Natural killer cell treated with Interleukin-12 subunit alpha and Interleukin-12 subunit beta and Interleukin-15 and Interleukin-18, amount 100 ng/mL, for 72 hours (primary cell): ENCODE measurements at regions not wholly inside any gene's neighbourhood (a gene's known extent, or its start where the extent isn't known, plus 50 kb on each side); places are given as distances from the start of the nearest gene placed in this dataset.

ENCODE experiments used
- ATAC-seq, 2 donors: fragments of 150-1000 bp; cut with Tn5 transposase in 1 of 2; sonication (Bioruptor Pico), chemical (Tn5 transposase) in 1 of 2; 2 replicates each; pipeline ENCODE4 v1.10.0; 2021
- DNase-seq: peaks from one replicate; pipeline ENCODE4 v3.0.0; 2022; ENCODE audit warnings: low spot score
- H3K27ac Mint-ChIP-seq, 2 donors: 1 replicate in 1 of 2; 2 replicates in 1 of 2; pipeline ENCODE4 v1.8.0; 2022; ENCODE audit warnings: mixed read lengths in 2 of 2, mild to moderate bottlenecking in 1 of 2, moderate library complexity in 1 of 2
- H3K27me3 Mint-ChIP-seq, 2 donors: 1 replicate in 1 of 2; 2 replicates in 1 of 2; pipeline ENCODE4 v1.8.0; 2022; ENCODE audit warnings: mixed read lengths in 2 of 2
- H3K36me3 Mint-ChIP-seq: one replicate; pipeline ENCODE4 v1.8.0; 2022; ENCODE audit warnings: mixed read lengths
- H3K4me1 Mint-ChIP-seq, 2 donors: 1 replicate in 1 of 2; 2 replicates in 1 of 2; pipeline ENCODE4 v1.8.0; 2022; ENCODE audit warnings: low read depth in 2 of 2, mixed read lengths in 2 of 2, mild to moderate bottlenecking in 1 of 2
- H3K4me3 Mint-ChIP-seq: one replicate; pipeline ENCODE4 v1.8.0; 2022; ENCODE audit warnings: mixed read lengths
- H3K9me3 Mint-ChIP-seq: 2 replicates; pipeline ENCODE4 v1.8.0; 2022; ENCODE audit warnings: mixed read lengths

- Mint-ChIP-seq H3K4me3 (no peak overlapping the region), H3K36me3 (peaks cover 7% of the 10 kb centered on the region), H3K27ac (no peak overlapping the region), H3K4me1 (no peaks in the 10 kb centered on the region), H3K27me3 (peaks cover 11 to 12% of the 10 kb centered on the region in 2 donors), H3K9me3 (peaks cover 4% of the 10 kb centered on the region)
- ATAC-seq, result no peak
- DNase-seq, result no peak
These were observed 594.0 kb upstream of the ACVR2A start for GRCh38 chr2:147250652-147251356.

- no peak overlapping the region for H3K27ac Mint-ChIP-seq
- no peak for DNase-seq
- peaks cover 9 to 12% of the 10 kb centered on the region in 2 donors for H3K27me3 Mint-ChIP-seq
- peaks cover under 1% of the 10 kb centered on the region for H3K9me3 Mint-ChIP-seq
- no peak overlapping the region for H3K4me3 Mint-ChIP-seq
- H3K36me3 Mint-ChIP-seq, result peaks cover 2% of the 10 kb centered on the region
- no peaks in the 10 kb centered on the region for H3K4me1 Mint-ChIP-seq
- no peak for ATAC-seq
These were observed 597.1 kb upstream of the ACVR2A start for GRCh38 chr2:147247749-147248148.

GRCh38 chr2:147242445-147242844 is 602.4 kb upstream of the ACVR2A start:
- Mint-ChIP-seq H3K4me3 (no peak overlapping the region), H3K27ac (no peak overlapping the region), H3K36me3 (peaks cover 4% of the 10 kb centered on the region), H3K9me3 (peaks cover 3% of the 10 kb centered on the region), H3K27me3 (peaks cover 9 to 20% of the 10 kb centered on the region in 2 donors), H3K4me1 (no peaks in the 10 kb centered on the region)
- DNase-seq, result no peak
- no peak for ATAC-seq

GRCh38 chr2:147236601-147237000 is 608.2 kb upstream of the ACVR2A start:
- no peaks in the 10 kb centered on the region for H3K4me1 Mint-ChIP-seq
- H3K27ac Mint-ChIP-seq, result no peak overlapping the region
- peaks cover 3% of the 10 kb centered on the region for H3K9me3 Mint-ChIP-seq

GRCh38 chr2:147232225-147232669 is 612.6 kb upstream of the ACVR2A start:
- Mint-ChIP-seq H3K4me1 (peaks cover 0 to 6% of the 10 kb centered on the region in 2 donors), H3K4me3 (no peak overlapping the region), H3K27ac (no peak overlapping the region), H3K9me3 (no peaks in the 10 kb centered on the region), H3K36me3 (no peaks in the 10 kb centered on the region), H3K27me3 (no peaks in the 10 kb centered on the region)
- DNase-seq, result no peak
- no peak for ATAC-seq

More at GRCh38 chr2:147236601-147237000, 608.2 kb upstream of the ACVR2A start:
- DNase-seq, result no peak
- no peak for ATAC-seq
- no peak overlapping the region for H3K4me3 Mint-ChIP-seq
- peaks cover 4% of the 10 kb centered on the region for H3K36me3 Mint-ChIP-seq
- H3K27me3 Mint-ChIP-seq, result peaks cover 0 to 13% of the 10 kb centered on the region in 2 donors

- Mint-ChIP-seq H3K36me3 (no peaks in the 10 kb centered on the region), H3K27ac (no peak overlapping the region), H3K4me3 (no peak overlapping the region), H3K27me3 (no peaks in the 10 kb centered on the region), H3K4me1 (peaks cover 0 to 6% of the 10 kb centered on the region in 2 donors), H3K9me3 (no peaks in the 10 kb centered on the region)
- ATAC-seq, result peak in 1 of 2 donors; percentile 49
- DNase-seq, result no peak
These were observed 613.2 kb upstream of the ACVR2A start for GRCh38 chr2:147231607-147232006.

- Mint-ChIP-seq H3K36me3 (no peaks in the 10 kb centered on the region), H3K4me1 (peaks cover 0 to 6% of the 10 kb centered on the region in 2 donors), H3K9me3 (no peaks in the 10 kb centered on the region), H3K4me3 (no peak overlapping the region), H3K27me3 (no peaks in the 10 kb centered on the region), H3K27ac (no peak overlapping the region)
- no peak for DNase-seq
- no peak for ATAC-seq
These were observed 613.7 kb upstream of the ACVR2A start for GRCh38 chr2:147231081-147231480.

- peaks cover 2% of the 10 kb centered on the region for H3K36me3 Mint-ChIP-seq
- H3K9me3 Mint-ChIP-seq, result no peaks in the 10 kb centered on the region
- DNase-seq (no peak), ATAC-seq (no peak)
- H3K27me3 Mint-ChIP-seq, result peaks cover 0 to 3% of the 10 kb centered on the region in 2 donors
- no peak overlapping the region for H3K4me3 Mint-ChIP-seq
- H3K27ac Mint-ChIP-seq, result no peak overlapping the region
- peaks cover 0 to 6% of the 10 kb centered on the region in 2 donors for H3K4me1 Mint-ChIP-seq
These were observed 617.5 kb upstream of the ACVR2A start for GRCh38 chr2:147227313-147227712.

- no peak overlapping the region for H3K27ac Mint-ChIP-seq
These were observed 620.8 kb upstream of the ACVR2A start for GRCh38 chr2:147224070-147224469.

GRCh38 chr2:147223553-147224060 is 621.2 kb upstream of the ACVR2A start:
- ATAC-seq (no peak), DNase-seq (no peak)
- H3K27ac Mint-ChIP-seq, result no peak overlapping the region
- peaks cover 0 to 8% of the 10 kb centered on the region in 2 donors for H3K27me3 Mint-ChIP-seq
- peaks cover 13% of the 10 kb centered on the region for H3K9me3 Mint-ChIP-seq
- peaks cover 6% of the 10 kb centered on the region for H3K36me3 Mint-ChIP-seq
- H3K4me3 Mint-ChIP-seq, result no peak overlapping the region
- H3K4me1 Mint-ChIP-seq, result no peaks in the 10 kb centered on the region

More at GRCh38 chr2:147224070-147224469, 620.8 kb upstream of the ACVR2A start:
- Mint-ChIP-seq H3K27me3 (peaks cover 0 to 8% of the 10 kb centered on the region in 2 donors), H3K4me1 (no peaks in the 10 kb centered on the region), H3K4me3 (no peak overlapping the region), H3K9me3 (peaks cover 11% of the 10 kb centered on the region), H3K36me3 (peaks cover 6% of the 10 kb centered on the region)
- ATAC-seq (no peak), DNase-seq (no peak)

GRCh38 chr2:147223119-147223518 is 621.7 kb upstream of the ACVR2A start:
- ATAC-seq (no peak), DNase-seq (no peak)
- Mint-ChIP-seq H3K36me3 (peaks cover 6% of the 10 kb centered on the region), H3K27me3 (peaks cover 0 to 8% of the 10 kb centered on the region in 2 donors), H3K4me3 (no peak overlapping the region), H3K4me1 (no peaks in the 10 kb centered on the region), H3K9me3 (peaks cover 13% of the 10 kb centered on the region), H3K27ac (no peak overlapping the region)

- peaks cover 6% of the 10 kb centered on the region for H3K36me3 Mint-ChIP-seq
- no peak overlapping the region for H3K4me3 Mint-ChIP-seq
- no peak overlapping the region for H3K27ac Mint-ChIP-seq
- H3K9me3 Mint-ChIP-seq, result peaks cover 13% of the 10 kb centered on the region
- no peak for ATAC-seq
- H3K27me3 Mint-ChIP-seq, result peaks cover 0 to 8% of the 10 kb centered on the region in 2 donors
- no peak for DNase-seq
- H3K4me1 Mint-ChIP-seq, result no peaks in the 10 kb centered on the region
These were observed 622.3 kb upstream of the ACVR2A start for GRCh38 chr2:147222506-147222905.

GRCh38 chr2:147214914-147215313 is 629.9 kb upstream of the ACVR2A start:
- H3K36me3 Mint-ChIP-seq, result no peaks in the 10 kb centered on the region
- DNase-seq (no peak), ATAC-seq (no peak)
- H3K9me3 Mint-ChIP-seq, result peaks cover 10% of the 10 kb centered on the region
- no peak overlapping the region for H3K27ac Mint-ChIP-seq
- H3K4me1 Mint-ChIP-seq, result no peaks in the 10 kb centered on the region
- H3K27me3 Mint-ChIP-seq, result peaks cover 0 to 3% of the 10 kb centered on the region in 2 donors
- H3K4me3 Mint-ChIP-seq, result no peak overlapping the region

- Mint-ChIP-seq H3K4me1 (no peaks in the 10 kb centered on the region), H3K27ac (no peak overlapping the region), H3K36me3 (no peaks in the 10 kb centered on the region), H3K4me3 (no peak overlapping the region), H3K27me3 (peaks cover 0 to 3% of the 10 kb centered on the region in 2 donors), H3K9me3 (peaks cover 4% of the 10 kb centered on the region)
- DNase-seq, result no peak
- ATAC-seq, result no peak
These were observed 633.3 kb upstream of the ACVR2A start for GRCh38 chr2:147211484-147211883.
